T-cell (primary cell): ENCODE measurements at regions not wholly inside any gene's neighbourhood (a gene's known extent, or its start where the extent isn't known, plus 50 kb on each side); places are given as distances from the start of the nearest gene placed in this dataset.
"Not testable (repeated sequence)": the region's sequence is repeated elsewhere in the genome, so short reads cannot be mapped to it uniquely, and the experiment has no call there.

ENCODE experiments used
- ATAC-seq, 4 experiments: fragments of 200-7000 bp in 3 of 4; fragments of 150-1000 bp in 1 of 4; cut with Tn5 transposase; replicated peaks in 1 of 4; 1 replicate in 3 of 4; 2 replicates in 1 of 4; pipeline ENCODE4 v1.10.0; 2021; ENCODE audit warnings: moderate library complexity in 3 of 4, mild to moderate bottlenecking in 2 of 4, moderate number of reproducible peaks in 1 of 4
- CTCF ChIA-PET, 2 donors: fragments of 300-600 bp; sonication (Branson Sonifier 250); formaldehyde crosslinking; loops; one replicate each; lab custom pipeline; 2022; ENCODE audit warnings: antibody characterized with exemption in 2 of 2; lab: Charles Lee
- POLR2A ChIA-PET, 2 donors: fragments of 300-600 bp; sonication (Branson Sonifier 250); formaldehyde crosslinking; loops; one replicate each; lab custom pipeline; 2022; ENCODE audit warnings: antibody characterized with exemption in 2 of 2; lab: Charles Lee
- DNase-seq, 35 experiments: peaks; one replicate each; pipeline versions ENCODE4 v3.0.0 to v3.0.0-alpha.2; 2013 to 2023
- H3K27ac ChIP-seq: one replicate; pipeline ENCODE4 v1.5.1; 2013; ENCODE audit warnings: low read length
- H3K27me3 ChIP-seq, 2 experiments: replicated peaks in 1 of 2; 1 replicate in 1 of 2; 2 replicates in 1 of 2; pipeline versions ENCODE4 v1.6.1 to v1.7.0; 2013; ENCODE audit warnings: low read length in 1 of 2, mixed read lengths in 1 of 2; ENCODE audit not compliant: control insufficient read depth in 2 of 2, insufficient read depth in 2 of 2; ENCODE audit errors: extremely low read depth in 1 of 2
- H3K36me3 ChIP-seq, 2 donors: 1 replicate in 1 of 2; 2 replicates in 1 of 2; pipeline versions ENCODE4 v1.6.1 to v1.7.0; 2013; ENCODE audit warnings: low read length in 1 of 2; ENCODE audit not compliant: control insufficient read depth in 2 of 2, insufficient read depth in 1 of 2; ENCODE audit errors: extremely low read depth in 1 of 2
- H3K4me1 ChIP-seq, 2 experiments: 1 replicate in 1 of 2; 2 replicates in 1 of 2; pipeline versions ENCODE4 v1.6.1 to v1.7.0; 2013; ENCODE audit warnings: low read length in 2 of 2, mixed read lengths in 1 of 2; ENCODE audit not compliant: insufficient read depth in 2 of 2, control insufficient read depth in 1 of 2; ENCODE audit errors: extremely low read depth in 1 of 2
- H3K4me3 ChIP-seq, 2 donors: 1 replicate in 1 of 2; 2 replicates in 1 of 2; pipeline versions ENCODE4 v1.5.1 to v1.7.0; 2013; ENCODE audit warnings: mild to moderate bottlenecking in 2 of 2, low read length in 1 of 2, moderate library complexity in 1 of 2; ENCODE audit not compliant: control insufficient read depth in 1 of 2; ENCODE audit errors: extremely low read depth in 1 of 2
- H3K9me3 ChIP-seq: 2 replicates; pipeline ENCODE4 v1.7.0; 2013
- H3K27ac Mint-ChIP-seq, 2 donors: one replicate each; pipeline ENCODE4 v1.8.0; 2020 to 2021; ENCODE audit warnings: mild to moderate bottlenecking in 2 of 2, mixed read lengths in 2 of 2
- H3K27me3 Mint-ChIP-seq, 2 donors: one replicate each; pipeline ENCODE4 v1.8.0; 2021 to 2022; ENCODE audit warnings: mixed read lengths in 2 of 2
- H3K36me3 Mint-ChIP-seq: one replicate; pipeline ENCODE4 v1.8.0; 2021; ENCODE audit warnings: mixed read lengths
- H3K4me1 Mint-ChIP-seq, 3 donors: one replicate each; pipeline ENCODE4 v1.8.0; 2020 to 2022; ENCODE audit warnings: mixed read lengths in 3 of 3, mild to moderate bottlenecking in 1 of 3
- H3K4me3 Mint-ChIP-seq, 3 donors: one replicate each; pipeline ENCODE4 v1.8.0; 2020 to 2022; ENCODE audit warnings: mild to moderate bottlenecking in 3 of 3, mixed read lengths in 3 of 3, moderate library complexity in 3 of 3
- H3K9me3 Mint-ChIP-seq, 3 donors: one replicate each; pipeline ENCODE4 v1.8.0; 2020 to 2022; ENCODE audit warnings: mixed read lengths in 3 of 3
- WGBS: methylation state at CpG from one replicate; pipeline ENCODE4 v1.1.5; 2013; ENCODE audit warnings: missing lambda C conversion rate; ENCODE audit not compliant: insufficient coverage; 5-methylcytosine and 5-hydroxymethylcytosine counted together

DNA sequence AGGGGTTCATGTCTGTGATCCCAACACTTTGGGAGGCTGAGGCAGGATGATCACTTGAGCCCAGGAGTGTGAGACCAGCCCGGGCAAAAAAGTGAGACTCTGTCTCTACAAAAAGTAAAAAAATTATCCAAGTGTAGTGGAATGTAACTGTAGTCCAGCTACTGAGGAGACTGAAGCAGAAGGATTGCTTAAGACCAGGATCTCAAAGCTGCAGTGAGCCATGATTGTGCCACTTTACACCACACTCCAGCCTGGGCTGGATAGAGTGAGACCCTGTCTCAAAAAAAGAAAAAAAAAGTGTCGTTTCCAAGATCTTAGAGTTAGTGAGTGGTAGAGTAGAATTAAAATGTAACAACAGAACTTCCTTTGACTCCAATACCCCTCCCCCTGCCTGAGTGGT, 589.4 kb upstream of the MBL2 start:
- Histone ChIP-seq H3K36me3 (no peaks in the 10 kb centered on the region), H3K4me1 (no peaks in the 10 kb centered on the region), H3K27ac (no peak overlapping the region), H3K27me3 (no peaks in the 10 kb centered on the region), H3K9me3 (no peaks in the 10 kb centered on the region), H3K4me3 (no peak overlapping the region)
- DNase-seq, result no peak
- Mint-ChIP-seq H3K4me3 (no peak overlapping the region), H3K36me3 (no peaks in the 10 kb centered on the region), H3K4me1 (no peaks in the 10 kb centered on the region), H3K27ac (no peak overlapping the region), H3K27me3 (no peaks in the 10 kb centered on the region), H3K9me3 (peaks cover 7 to 17% (median 12%) of the 10 kb centered on the region in 3 donors)
- no peak for ATAC-seq
- CTCF ChIA-PET, result no interaction called here
- POLR2A ChIA-PET, result no interaction called here
- WGBS, result 88% methylated on average over 1 of the region's 2 CpGs

DNA sequence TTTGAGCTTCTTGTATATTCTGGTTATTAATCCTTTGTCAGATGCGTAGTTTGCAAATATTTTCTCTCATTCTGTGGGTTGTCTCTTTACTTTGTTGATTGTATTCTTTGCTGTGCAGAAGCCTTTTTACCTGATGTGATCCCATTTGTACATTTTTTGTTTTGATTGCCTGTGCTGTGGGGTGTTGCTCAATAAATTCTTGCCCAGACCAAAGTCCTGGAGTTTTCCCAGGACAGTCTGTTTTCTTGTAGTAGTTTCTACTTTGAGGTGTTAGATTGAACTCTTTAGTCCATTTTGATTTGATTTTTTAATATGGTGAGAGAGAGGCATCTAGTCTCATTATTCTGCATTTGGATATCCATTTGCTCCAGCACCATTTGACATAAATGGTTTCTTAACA, 588.7 kb upstream of the MBL2 start:
- no peak for ATAC-seq
- H3K4me3 Mint-ChIP-seq, result no peak overlapping the region
- DNase-seq, result no peak
- no peaks in the 10 kb centered on the region for H3K36me3 Mint-ChIP-seq
- Histone ChIP-seq H3K4me3 (no peak overlapping the region), H3K36me3 (no peaks in the 10 kb centered on the region), H3K4me1 (no peaks in the 10 kb centered on the region), H3K27ac (no peak overlapping the region), H3K27me3 (no peaks in the 10 kb centered on the region), H3K9me3 (no peaks in the 10 kb centered on the region)
- no CpG with 5 or more reads among the region's 1 CpG for WGBS
- no peaks in the 10 kb centered on the region for H3K27me3 Mint-ChIP-seq
- POLR2A ChIA-PET, result no interaction called here
- no peaks in the 10 kb centered on the region for H3K4me1 Mint-ChIP-seq
- peaks cover 7 to 20% (median 12%) of the 10 kb centered on the region in 3 donors for H3K9me3 Mint-ChIP-seq
- CTCF ChIA-PET, result no interaction called here
- H3K27ac Mint-ChIP-seq, result no peak overlapping the region

DNA sequence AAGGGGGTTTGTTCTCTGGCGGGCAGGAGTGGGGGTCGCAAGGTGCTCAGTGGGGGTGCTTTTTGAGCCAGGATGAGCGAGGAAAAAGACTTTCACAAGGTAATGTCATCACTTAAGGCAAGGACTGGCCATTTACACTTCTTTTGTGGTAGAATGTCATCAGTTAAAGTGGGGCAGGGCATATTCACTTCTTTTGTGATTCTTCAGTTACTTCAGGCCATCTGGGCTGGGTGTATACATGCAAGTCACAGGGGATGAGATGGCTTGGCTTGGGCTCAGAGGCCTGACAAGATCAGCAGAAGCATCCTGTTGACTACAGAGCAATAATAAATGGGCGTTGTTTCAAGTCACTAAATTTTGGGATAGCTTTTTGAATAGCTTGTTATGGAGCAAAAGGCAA, 586.4 kb upstream of the MBL2 start:
- H3K4me3 ChIP-seq, H3K27me3 ChIP-seq, CTCF ChIA-PET, ATAC-seq, H3K36me3 Mint-ChIP-seq, H3K9me3 ChIP-seq, H3K4me1 ChIP-seq, H3K4me3 Mint-ChIP-seq, H3K4me1 Mint-ChIP-seq, H3K36me3 ChIP-seq, H3K27me3 Mint-ChIP-seq, DNase-seq, H3K27ac Mint-ChIP-seq, H3K27ac ChIP-seq, POLR2A ChIA-PET: not testable (repeated sequence)
- WGBS, result no CpG with 5 or more reads among the region's 4 CpGs
- H3K9me3 Mint-ChIP-seq, result peaks cover 13 to 28% (median 16%) of the 10 kb centered on the region in 3 donors

DNA sequence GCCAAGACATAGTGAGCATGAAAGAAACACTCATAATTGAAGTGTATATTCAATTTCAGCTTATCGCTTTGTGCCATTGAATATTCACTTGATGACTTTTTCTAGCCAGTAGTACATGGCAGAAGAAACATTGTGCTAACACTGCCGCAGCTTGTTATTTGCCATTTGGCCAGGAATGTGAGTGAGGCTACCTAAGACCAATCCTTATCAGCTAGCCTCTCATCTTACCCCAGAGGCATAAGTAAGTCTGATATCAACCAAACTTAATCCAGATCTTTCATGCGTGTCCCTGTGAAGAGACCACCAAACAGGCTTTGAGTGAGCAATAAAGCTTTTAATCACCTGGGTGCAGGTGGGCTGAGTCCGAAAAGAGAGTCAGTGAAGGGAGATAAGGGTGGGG, 586.0 kb upstream of the MBL2 start:
- Mint-ChIP-seq H3K27ac (no peak overlapping the region), H3K36me3 (no peaks in the 10 kb centered on the region), H3K4me3 (no peak overlapping the region), H3K27me3 (no peaks in the 10 kb centered on the region), H3K4me1 (no peaks in the 10 kb centered on the region), H3K9me3 (peaks cover 13 to 28% (median 14%) of the 10 kb centered on the region in 3 donors)
- no peaks in the 10 kb centered on the region for H3K9me3 ChIP-seq
- H3K36me3 ChIP-seq, result no peaks in the 10 kb centered on the region
- DNase-seq, result no peak
- H3K27ac ChIP-seq, result no peak overlapping the region
- no peak overlapping the region for H3K4me3 ChIP-seq
- ChIA-PET CTCF (no interaction called here), POLR2A (no interaction called here)
- H3K27me3 ChIP-seq, result no peaks in the 10 kb centered on the region
- WGBS, result 20% methylated on average over 1 of the region's 4 CpGs
- no peak for ATAC-seq
- H3K4me1 ChIP-seq, result no peaks in the 10 kb centered on the region

DNA sequence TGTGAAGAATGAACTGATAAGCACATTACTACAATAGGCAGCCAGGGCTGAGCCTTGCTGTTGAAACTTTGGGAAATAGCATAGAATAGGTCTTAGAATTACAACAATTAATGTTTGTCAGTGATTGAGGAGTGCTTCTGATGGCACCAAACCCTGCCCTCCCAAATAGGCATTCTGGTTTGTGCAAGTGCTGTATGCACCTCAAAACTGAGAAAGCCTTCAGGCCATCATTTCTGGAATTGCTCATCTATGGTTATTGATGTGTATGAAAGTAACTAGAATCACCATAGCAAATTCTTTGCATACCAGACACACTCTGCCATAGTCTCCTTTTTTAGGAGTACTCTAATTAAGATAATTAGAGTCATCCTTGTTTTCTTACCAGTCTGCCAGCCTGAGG, 585.0 kb upstream of the MBL2 start:
- no peak for ATAC-seq
- H3K27me3 Mint-ChIP-seq, result no peaks in the 10 kb centered on the region

DNA sequence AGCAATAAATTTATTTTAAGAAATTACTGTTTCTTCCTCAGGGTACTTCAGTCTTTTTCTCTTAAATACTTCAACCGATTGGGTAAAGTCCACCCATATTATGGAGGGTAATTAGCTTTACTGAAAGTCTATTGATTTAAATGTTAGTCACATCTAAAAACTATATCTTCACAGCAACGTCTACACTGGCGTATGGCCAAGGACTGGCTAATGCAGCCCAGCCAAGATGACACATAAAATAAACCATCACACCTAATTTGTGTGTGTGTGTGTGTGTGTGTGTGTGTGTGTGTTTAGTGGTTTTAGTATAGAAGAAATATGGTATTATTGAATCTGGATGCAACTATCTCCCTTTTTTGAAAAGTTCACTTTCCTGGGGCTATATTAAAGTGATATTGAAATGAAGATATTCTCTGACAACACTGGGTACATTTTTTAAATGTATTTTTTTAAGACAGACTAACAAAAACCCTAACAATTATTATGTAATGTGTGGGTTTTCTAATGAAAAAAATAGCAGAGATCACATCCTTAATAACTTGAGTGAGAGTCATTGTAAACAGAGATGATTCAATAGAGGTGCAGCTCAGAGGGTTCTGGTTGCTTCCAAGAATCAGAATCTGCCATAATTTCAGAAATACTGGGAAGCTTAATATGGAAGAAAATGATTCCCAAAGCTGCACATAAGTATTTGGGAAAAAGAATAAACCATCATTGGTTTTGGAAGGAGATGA, 584.2 kb upstream of the MBL2 start:
- CTCF ChIA-PET, result no interaction called here
- WGBS, result no CpG with 5 or more reads among the region's 3 CpGs
- no peak for ATAC-seq

More for the DNA sequence above, 585.0 kb upstream of the MBL2 start:
- Mint-ChIP-seq H3K27ac (no peak overlapping the region), H3K36me3 (no peaks in the 10 kb centered on the region), H3K9me3 (peaks cover 13 to 25% (median 14%) of the 10 kb centered on the region in 3 donors), H3K4me1 (no peaks in the 10 kb centered on the region), H3K4me3 (no peak overlapping the region)
- DNase-seq, result no peak
- H3K27ac ChIP-seq, result no peak overlapping the region
- no peaks in the 10 kb centered on the region for H3K36me3 ChIP-seq
- ChIA-PET POLR2A (no interaction called here), CTCF (no interaction called here)
- no peaks in the 10 kb centered on the region for H3K4me1 ChIP-seq
- H3K4me3 ChIP-seq, result no peak overlapping the region
- no peaks in the 10 kb centered on the region for H3K27me3 ChIP-seq
- no peaks in the 10 kb centered on the region for H3K9me3 ChIP-seq

DNA sequence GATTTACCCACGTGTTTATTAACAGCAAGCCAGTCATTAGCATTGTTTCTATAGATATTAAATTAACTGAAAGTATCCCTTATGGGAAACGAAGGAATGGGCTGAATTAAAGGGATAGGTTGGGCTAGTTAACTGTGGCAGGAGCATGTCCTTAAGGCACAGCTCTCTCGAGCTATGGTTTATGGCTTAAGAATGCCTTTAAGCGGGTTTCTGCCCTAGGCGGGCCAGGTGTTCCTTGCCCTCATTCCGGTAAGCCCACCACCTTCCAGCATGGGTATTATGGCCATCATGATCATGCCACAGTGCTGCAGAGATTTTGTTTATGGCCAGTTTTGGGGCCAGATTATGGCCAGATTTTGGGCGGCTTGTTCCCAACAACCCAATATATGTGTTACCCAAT, 569.9 kb upstream of the MBL2 start:
- H3K4me1 ChIP-seq, H3K36me3 ChIP-seq, H3K9me3 ChIP-seq, H3K27me3 Mint-ChIP-seq, DNase-seq, H3K36me3 Mint-ChIP-seq, H3K27ac Mint-ChIP-seq, H3K27me3 ChIP-seq, H3K4me3 ChIP-seq, H3K27ac ChIP-seq, CTCF ChIA-PET, ATAC-seq, H3K4me1 Mint-ChIP-seq, POLR2A ChIA-PET, H3K4me3 Mint-ChIP-seq: not testable (repeated sequence)
- 86% methylated on average over 4 of the region's 7 CpGs for WGBS
- H3K9me3 Mint-ChIP-seq, result peaks cover 5 to 25% (median 8%) of the 10 kb centered on the region in 3 donors

More for the DNA sequence above, 584.2 kb upstream of the MBL2 start:
- POLR2A ChIA-PET, result no interaction called here
- Histone ChIP-seq H3K9me3 (no peaks in the 10 kb centered on the region), H3K4me1 (no peaks in the 10 kb centered on the region), H3K27ac (no peak overlapping the region), H3K27me3 (no peaks in the 10 kb centered on the region), H3K4me3 (no peak overlapping the region), H3K36me3 (no peaks in the 10 kb centered on the region)
- Mint-ChIP-seq H3K4me3 (no peak overlapping the region), H3K27me3 (no peaks in the 10 kb centered on the region), H3K27ac (no peak overlapping the region), H3K9me3 (peaks cover 13 to 25% (median 14%) of the 10 kb centered on the region in 3 donors), H3K36me3 (no peaks in the 10 kb centered on the region), H3K4me1 (no peaks in the 10 kb centered on the region)
- DNase-seq, result no peak
